ENCODE measurements at regions not wholly inside any gene's neighbourhood (a gene's known extent, or its start where the extent isn't known, plus 50 kb on each side); places are given as distances from the start of the nearest gene placed in this dataset.

DNA sequence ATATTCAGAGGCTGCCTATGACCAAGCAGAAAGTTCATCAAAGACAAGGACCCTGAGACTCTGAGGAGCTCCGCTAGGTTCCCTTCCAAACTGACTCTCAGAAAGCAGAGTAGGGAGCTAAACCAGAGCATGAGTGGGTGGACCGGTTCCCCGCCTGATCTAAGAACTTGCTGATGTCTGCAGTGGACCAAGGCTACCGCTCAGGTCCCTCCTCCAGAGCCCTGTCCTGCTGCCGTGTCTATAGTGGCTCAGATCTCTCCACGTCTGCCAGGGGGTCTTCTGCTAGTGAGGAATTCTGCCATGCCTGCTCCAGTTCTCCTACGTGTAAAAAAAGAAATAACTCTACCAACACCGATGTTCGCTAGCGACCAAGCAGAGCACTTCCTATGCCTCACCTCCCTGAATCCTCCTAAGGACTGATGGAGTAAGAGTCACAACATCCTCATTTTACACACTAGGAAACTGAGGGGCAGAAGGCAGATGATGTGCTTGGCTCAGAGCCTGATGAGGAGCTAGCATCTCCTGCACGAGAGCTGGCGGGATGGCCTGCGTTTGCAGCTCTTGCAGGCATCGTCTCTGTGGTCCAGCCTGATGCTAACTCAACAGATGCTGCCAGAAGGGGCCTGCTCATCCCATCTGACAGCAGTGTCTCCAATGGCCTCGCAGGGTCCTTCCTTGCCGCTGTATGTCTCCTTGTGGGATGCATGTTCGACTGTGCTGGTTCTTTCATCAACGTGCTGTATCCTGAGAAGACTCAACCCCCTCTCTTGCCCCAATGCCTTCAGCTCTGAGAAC is 265.5 kb downstream of the C16orf95 start:
- Histone ChIP-seq H3K79me2 (ENCODE audit: low read length) (no peaks in the 10 kb centered on the region), H2AFZ (ENCODE audit: low read length) (no peak overlapping the region), H3K36me3 (replicated peaks; ENCODE audit: insufficient read depth, low read length) (no peaks in the 10 kb centered on the region), H4K20me1 (ENCODE audit: insufficient read depth, low read length) (no peaks in the 10 kb centered on the region), H3K9me3 (replicated peaks; ENCODE audit: insufficient read depth, low read length) (no peaks in the 10 kb centered on the region), H3K9ac (ENCODE audit: low read length) (no peak overlapping the region), H3K27me3 (replicated peaks; ENCODE audit: insufficient read depth, low read length) (peaks cover 80% of the 10 kb centered on the region), H3K9me2 (replicated peaks; ENCODE audit: insufficient read depth, low read length) (no peaks in the 10 kb centered on the region), H3K27ac (ENCODE audit: low read length) (no peak overlapping the region), H3K4me3 (ENCODE audit: low read length) (no peak overlapping the region), H3K4me2 (ENCODE audit: low read depth, low read length) (no peak overlapping the region), H3F3A (ENCODE audit: insufficient read depth, low read length) (no peaks in the 10 kb centered on the region), H3K4me1 (ENCODE audit: low read length) (no peaks in the 10 kb centered on the region)
- TF ChIP-seq EZH2 (optimal IDR thresholded peaks at IDR 0.05; ENCODE audit: low read depth, low read length) (no peak), EZH2phosphoT487 (IDR thresholded peaks at IDR 0.05; ENCODE audit: low read length) (no peak)
- TF ChIP-seq, protein P1, sequence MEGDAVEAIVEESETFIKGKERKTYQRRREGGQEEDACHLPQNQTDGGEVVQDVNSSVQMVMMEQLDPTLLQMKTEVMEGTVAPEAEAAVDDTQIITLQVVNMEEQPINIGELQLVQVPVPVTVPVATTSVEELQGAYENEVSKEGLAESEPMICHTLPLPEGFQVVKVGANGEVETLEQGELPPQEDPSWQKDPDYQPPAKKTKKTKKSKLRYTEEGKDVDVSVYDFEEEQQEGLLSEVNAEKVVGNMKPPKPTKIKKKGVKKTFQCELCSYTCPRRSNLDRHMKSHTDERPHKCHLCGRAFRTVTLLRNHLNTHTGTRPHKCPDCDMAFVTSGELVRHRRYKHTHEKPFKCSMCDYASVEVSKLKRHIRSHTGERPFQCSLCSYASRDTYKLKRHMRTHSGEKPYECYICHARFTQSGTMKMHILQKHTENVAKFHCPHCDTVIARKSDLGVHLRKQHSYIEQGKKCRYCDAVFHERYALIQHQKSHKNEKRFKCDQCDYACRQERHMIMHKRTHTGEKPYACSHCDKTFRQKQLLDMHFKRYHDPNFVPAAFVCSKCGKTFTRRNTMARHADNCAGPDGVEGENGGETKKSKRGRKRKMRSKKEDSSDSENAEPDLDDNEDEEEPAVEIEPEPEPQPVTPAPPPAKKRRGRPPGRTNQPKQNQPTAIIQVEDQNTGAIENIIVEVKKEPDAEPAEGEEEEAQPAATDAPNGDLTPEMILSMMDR (IDR thresholded peaks at IDR 0.05; ENCODE audit: low read length), result no peak
- DNase-seq, result no peak

DNA sequence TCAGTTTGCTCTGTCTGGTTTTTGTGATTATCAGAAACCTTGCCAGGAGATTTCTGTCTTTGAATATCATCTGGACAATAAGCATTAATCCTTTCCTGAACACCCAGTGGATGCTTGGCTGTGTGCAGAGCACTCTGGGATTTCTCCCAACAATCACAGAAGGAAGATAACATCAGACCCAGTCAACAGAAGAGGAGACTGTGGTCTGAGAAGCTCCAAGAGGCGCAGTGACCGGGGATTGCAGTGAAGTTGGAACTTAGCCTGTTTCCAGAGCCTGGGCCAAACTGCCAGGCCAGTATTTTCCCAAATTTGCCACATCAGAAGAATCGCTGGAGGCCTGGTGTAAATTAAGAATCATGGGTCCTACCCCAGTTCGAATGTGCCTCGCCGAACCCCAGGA is 264.7 kb downstream of the C16orf95 start:
- Histone ChIP-seq H3K27ac (ENCODE audit: low read length) (no peak overlapping the region), H3K4me1 (ENCODE audit: low read length) (no peaks in the 10 kb centered on the region)

DNA sequence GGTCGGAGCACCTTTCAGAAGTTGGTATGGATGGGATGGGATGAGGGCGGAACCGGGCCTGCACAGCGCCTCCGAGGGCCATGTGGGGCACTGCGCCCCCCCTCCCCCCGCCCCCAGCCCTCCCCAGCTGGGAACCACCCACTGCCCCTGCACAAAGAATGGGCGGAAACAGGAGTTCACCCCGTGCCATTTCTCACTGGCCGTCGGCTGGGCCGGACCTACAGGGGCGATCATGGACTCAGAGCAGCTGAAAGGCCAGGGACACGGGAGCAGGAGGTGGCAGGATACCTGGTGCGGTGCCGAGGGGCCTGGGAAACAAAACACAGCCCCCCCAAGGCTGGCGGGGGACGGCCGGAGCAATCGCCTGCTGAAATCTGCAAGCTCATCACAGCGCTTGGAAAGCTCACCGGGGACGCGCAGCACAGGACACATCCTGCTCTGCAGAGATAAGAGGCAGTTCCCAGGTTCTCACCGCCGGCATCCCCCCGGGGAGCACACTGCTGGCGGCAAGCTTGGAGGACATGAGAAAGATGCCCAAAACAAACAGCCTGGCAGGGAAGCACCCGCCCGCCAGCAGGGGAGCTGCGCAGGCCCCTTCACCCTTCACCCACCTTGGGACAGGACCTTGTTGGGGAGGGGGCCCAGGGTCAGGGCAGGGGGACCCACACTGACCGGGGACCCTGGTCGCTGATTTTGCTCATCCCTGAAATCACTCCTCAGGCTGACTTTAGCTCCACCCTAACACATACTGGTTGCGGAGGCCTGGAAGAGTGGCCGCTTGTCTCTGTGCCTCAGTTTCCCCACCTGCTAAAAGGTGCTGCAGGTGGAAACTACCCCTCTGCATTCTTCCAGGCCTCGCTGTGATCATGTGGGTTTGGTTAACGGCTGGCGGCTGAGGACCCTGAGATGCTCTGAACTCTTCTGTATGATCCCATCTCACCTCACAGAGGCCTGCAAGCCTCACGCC is 263.9 kb downstream of the C16orf95 start:
- H3K4me1 ChIP-seq (ENCODE audit: low read length), result no peaks in the 10 kb centered on the region
- H3K79me2 ChIP-seq (ENCODE audit: low read length), result no peaks in the 10 kb centered on the region
- no peaks in the 10 kb centered on the region for H3K9me3 ChIP-seq (replicated peaks; ENCODE audit: insufficient read depth, low read length)
- no peak overlapping the region for H3K27ac ChIP-seq (ENCODE audit: low read length)
- H3K27me3 ChIP-seq (replicated peaks; ENCODE audit: insufficient read depth, low read length), result peaks cover 76% of the 10 kb centered on the region
- H3K4me2 ChIP-seq (ENCODE audit: low read depth, low read length), result no peak overlapping the region
- H3K9ac ChIP-seq (ENCODE audit: low read length), result no peak overlapping the region
- TF ChIP-seq, protein P1 (IDR thresholded peaks at IDR 0.05; ENCODE audit: low read length), result no peak
- TF ChIP-seq EZH2phosphoT487 (IDR thresholded peaks at IDR 0.05; ENCODE audit: low read length) (no peak), EZH2 (optimal IDR thresholded peaks at IDR 0.05; ENCODE audit: low read depth, low read length) (no peak)
- no peaks in the 10 kb centered on the region for H3F3A ChIP-seq (ENCODE audit: insufficient read depth, low read length)
- no peak overlapping the region for H2AFZ ChIP-seq (ENCODE audit: low read length)
- no peaks in the 10 kb centered on the region for H3K36me3 ChIP-seq (replicated peaks; ENCODE audit: insufficient read depth, low read length)
- H4K20me1 ChIP-seq (ENCODE audit: insufficient read depth, low read length), result no peaks in the 10 kb centered on the region
- no peak for DNase-seq
- H3K4me3 ChIP-seq (ENCODE audit: low read length), result no peak overlapping the region
- H3K9me2 ChIP-seq (replicated peaks; ENCODE audit: insufficient read depth, low read length), result no peaks in the 10 kb centered on the region

More for the DNA sequence above, 264.7 kb downstream of the C16orf95 start:
- Histone ChIP-seq H3K9me2 (replicated peaks; ENCODE audit: insufficient read depth, low read length) (no peaks in the 10 kb centered on the region), H3K9me3 (replicated peaks; ENCODE audit: insufficient read depth, low read length) (no peaks in the 10 kb centered on the region), H3K36me3 (replicated peaks; ENCODE audit: insufficient read depth, low read length) (no peaks in the 10 kb centered on the region), H3F3A (ENCODE audit: insufficient read depth, low read length) (no peaks in the 10 kb centered on the region), H4K20me1 (ENCODE audit: insufficient read depth, low read length) (no peaks in the 10 kb centered on the region), H3K4me3 (ENCODE audit: low read length) (no peak overlapping the region), H3K79me2 (ENCODE audit: low read length) (no peaks in the 10 kb centered on the region), H3K4me2 (ENCODE audit: low read depth, low read length) (no peak overlapping the region), H3K9ac (ENCODE audit: low read length) (no peak overlapping the region), H3K27me3 (replicated peaks; ENCODE audit: insufficient read depth, low read length) (peaks cover 80% of the 10 kb centered on the region), H2AFZ (ENCODE audit: low read length) (no peak overlapping the region)
- DNase-seq, result no peak
- TF ChIP-seq EZH2phosphoT487 (IDR thresholded peaks at IDR 0.05; ENCODE audit: low read length), result no peak
- no peak for TF ChIP-seq EZH2 (optimal IDR thresholded peaks at IDR 0.05; ENCODE audit: low read depth, low read length)
- TF ChIP-seq, protein P1 (IDR thresholded peaks at IDR 0.05; ENCODE audit: low read length), result no peak
